ENCODE measurements at regions not wholly inside any gene's neighbourhood (a gene's known extent, or its start where the extent isn't known, plus 50 kb on each side); places are given as distances from the start of the nearest gene placed in this dataset.

DNA sequence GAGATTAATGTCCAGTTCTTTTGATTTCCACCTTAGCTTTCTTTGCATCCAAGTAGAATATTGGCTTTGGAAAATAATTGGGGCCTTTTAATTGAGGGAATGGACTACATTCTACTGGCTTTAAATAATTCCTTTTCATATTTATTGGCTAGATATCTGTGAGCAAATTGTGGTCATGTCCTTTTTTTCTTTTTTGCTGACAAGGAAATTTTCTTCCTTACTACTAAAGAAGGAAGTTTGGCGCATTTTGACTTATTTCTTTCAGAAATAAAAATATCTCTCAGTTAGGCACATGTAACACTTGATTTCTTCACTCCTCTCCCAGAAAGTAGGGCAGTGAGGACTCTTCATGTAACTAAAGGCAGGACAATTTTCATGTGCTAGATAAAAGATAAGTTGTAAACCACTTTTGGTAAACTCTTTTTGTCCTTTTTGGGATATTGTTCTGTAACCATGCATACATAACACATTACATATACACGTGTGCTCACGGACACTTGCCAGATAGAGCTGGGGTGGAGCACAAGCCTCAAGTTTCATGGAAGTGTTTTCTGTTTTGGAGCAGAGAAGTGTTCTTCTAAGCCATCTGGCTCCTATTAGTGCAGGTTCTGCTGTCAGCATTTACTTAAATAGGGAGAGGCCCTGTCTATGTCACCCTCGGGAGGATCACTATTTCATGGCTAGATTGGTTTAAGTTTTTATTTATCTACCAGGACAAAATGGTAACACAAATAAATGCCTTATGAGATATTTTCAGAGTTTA, 85.1 kb upstream of the LRIG3 start:
- Histone ChIP-seq H3K27me3 (ENCODE audit: control insufficient read depth, low read length) (no peaks in the 10 kb centered on the region), H3K79me2 (ENCODE audit: control insufficient read depth, low read length) (no peaks in the 10 kb centered on the region), H4K20me1 (ENCODE audit: control insufficient read depth, insufficient read depth, low read depth, low read length) (no peaks in the 10 kb centered on the region), H3F3A (ENCODE audit: control insufficient read depth, insufficient read depth) (no peaks in the 10 kb centered on the region), H3K4me2 (ENCODE audit: low read length) (no peak overlapping the region), H3K4me1 (ENCODE audit: control insufficient read depth, low read length) (no peaks in the 10 kb centered on the region), H3K27ac (ENCODE audit: low read depth, low read length) (no peak overlapping the region), H3K36me3 (ENCODE audit: control insufficient read depth, low read length) (no peaks in the 10 kb centered on the region), H3K9me2 (replicated peaks; ENCODE audit: control insufficient read depth, low read length) (no peaks in the 10 kb centered on the region), H3K4me3 (ENCODE audit: low read length) (no peak overlapping the region), H3K9me3 (ENCODE audit: control insufficient read depth, insufficient read depth, low read length) (no peaks in the 10 kb centered on the region)
- TF ChIP-seq, protein P1, sequence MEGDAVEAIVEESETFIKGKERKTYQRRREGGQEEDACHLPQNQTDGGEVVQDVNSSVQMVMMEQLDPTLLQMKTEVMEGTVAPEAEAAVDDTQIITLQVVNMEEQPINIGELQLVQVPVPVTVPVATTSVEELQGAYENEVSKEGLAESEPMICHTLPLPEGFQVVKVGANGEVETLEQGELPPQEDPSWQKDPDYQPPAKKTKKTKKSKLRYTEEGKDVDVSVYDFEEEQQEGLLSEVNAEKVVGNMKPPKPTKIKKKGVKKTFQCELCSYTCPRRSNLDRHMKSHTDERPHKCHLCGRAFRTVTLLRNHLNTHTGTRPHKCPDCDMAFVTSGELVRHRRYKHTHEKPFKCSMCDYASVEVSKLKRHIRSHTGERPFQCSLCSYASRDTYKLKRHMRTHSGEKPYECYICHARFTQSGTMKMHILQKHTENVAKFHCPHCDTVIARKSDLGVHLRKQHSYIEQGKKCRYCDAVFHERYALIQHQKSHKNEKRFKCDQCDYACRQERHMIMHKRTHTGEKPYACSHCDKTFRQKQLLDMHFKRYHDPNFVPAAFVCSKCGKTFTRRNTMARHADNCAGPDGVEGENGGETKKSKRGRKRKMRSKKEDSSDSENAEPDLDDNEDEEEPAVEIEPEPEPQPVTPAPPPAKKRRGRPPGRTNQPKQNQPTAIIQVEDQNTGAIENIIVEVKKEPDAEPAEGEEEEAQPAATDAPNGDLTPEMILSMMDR (IDR thresholded peaks at IDR 0.05; ENCODE audit: low read depth, low read length, poor library complexity, severe bottlenecking) = no peak
- no peak for TF ChIP-seq EZH2phosphoT487 (IDR thresholded peaks at IDR 0.05; ENCODE audit: borderline replicate concordance, low read length)

DNA sequence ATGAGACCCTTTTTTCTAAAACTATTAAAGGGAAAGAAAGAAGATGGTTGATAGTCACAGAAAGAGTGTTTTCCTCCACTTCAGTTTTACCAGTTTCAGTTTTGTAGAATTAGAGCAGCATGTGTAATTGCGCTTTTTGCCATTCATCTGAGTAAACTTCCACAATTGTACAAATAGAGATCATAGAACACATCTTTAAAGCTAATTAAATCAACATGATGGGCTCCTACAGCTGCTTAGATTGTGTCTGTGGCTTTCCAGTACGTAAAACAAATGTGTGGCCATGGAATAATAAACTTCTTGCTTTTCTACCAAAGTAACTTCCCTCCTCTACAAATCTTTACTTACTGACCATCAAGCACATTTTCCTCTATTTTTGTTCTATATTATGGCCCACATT, 84.2 kb upstream of the LRIG3 start:
- no peak overlapping the region for H3K4me3 ChIP-seq (ENCODE audit: low read length)
- no peaks in the 10 kb centered on the region for H3K36me3 ChIP-seq (ENCODE audit: control insufficient read depth, low read length)
- no peak overlapping the region for H3K27ac ChIP-seq (ENCODE audit: low read depth, low read length)
- no peaks in the 10 kb centered on the region for H3K4me1 ChIP-seq (ENCODE audit: control insufficient read depth, low read length)
- H3F3A ChIP-seq (ENCODE audit: control insufficient read depth, insufficient read depth) = no peaks in the 10 kb centered on the region
- TF ChIP-seq, protein P1 (IDR thresholded peaks at IDR 0.05; ENCODE audit: low read depth, low read length, poor library complexity, severe bottlenecking) = no peak
- no peak for TF ChIP-seq EZH2phosphoT487 (IDR thresholded peaks at IDR 0.05; ENCODE audit: borderline replicate concordance, low read length)
- H4K20me1 ChIP-seq (ENCODE audit: control insufficient read depth, insufficient read depth, low read depth, low read length) = no peaks in the 10 kb centered on the region
- no peaks in the 10 kb centered on the region for H3K27me3 ChIP-seq (ENCODE audit: control insufficient read depth, low read length)
- H3K9me3 ChIP-seq (ENCODE audit: control insufficient read depth, insufficient read depth, low read length) = no peaks in the 10 kb centered on the region
- no peak overlapping the region for H3K4me2 ChIP-seq (ENCODE audit: low read length)
- H3K79me2 ChIP-seq (ENCODE audit: control insufficient read depth, low read length) = no peaks in the 10 kb centered on the region
- no peaks in the 10 kb centered on the region for H3K9me2 ChIP-seq (replicated peaks; ENCODE audit: control insufficient read depth, low read length)

DNA sequence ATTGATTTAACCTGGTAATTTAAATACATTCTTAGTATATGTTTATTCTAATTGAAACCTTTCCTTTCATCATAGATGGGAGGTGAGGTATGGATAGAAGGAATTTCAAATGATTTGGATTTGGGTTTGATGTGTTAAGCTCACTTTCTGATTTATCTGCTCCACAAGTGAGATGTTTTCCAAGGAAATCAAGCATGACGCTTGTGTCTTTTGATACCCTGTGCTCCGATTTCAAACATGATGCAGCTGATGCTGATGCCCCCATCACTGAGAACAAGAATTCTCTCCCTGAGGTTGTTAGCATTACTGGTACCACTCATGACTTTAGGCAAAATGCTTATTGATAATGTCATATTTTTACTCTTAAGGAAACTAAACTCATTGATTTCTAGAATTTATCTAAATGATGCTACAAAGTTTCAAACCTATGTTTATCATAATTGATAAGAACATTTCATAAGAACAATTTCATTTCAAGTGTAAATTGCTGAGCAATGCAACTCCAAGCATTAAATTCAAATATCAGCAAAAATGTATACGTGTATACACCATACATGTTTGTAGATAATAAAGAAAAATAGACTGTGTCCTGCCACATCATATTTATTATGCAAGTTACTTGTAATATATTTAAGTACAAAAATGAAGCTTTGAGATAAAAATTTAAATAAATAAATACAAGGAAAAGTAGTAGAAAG, 75.5 kb upstream of the LRIG3 start:
- H3K27ac ChIP-seq (ENCODE audit: low read depth, low read length) = no peak overlapping the region
- H3K36me3 ChIP-seq (ENCODE audit: control insufficient read depth, low read length) = no peaks in the 10 kb centered on the region
- TF ChIP-seq EZH2phosphoT487 (IDR thresholded peaks at IDR 0.05; ENCODE audit: borderline replicate concordance, low read length) = no peak
- TF ChIP-seq, protein P1 (IDR thresholded peaks at IDR 0.05; ENCODE audit: low read depth, low read length, poor library complexity, severe bottlenecking) = no peak
- H3K4me2 ChIP-seq (ENCODE audit: low read length) = no peak overlapping the region
- no peaks in the 10 kb centered on the region for H3K27me3 ChIP-seq (ENCODE audit: control insufficient read depth, low read length)
- H3K4me3 ChIP-seq (ENCODE audit: low read length) = no peak overlapping the region
- no peaks in the 10 kb centered on the region for H4K20me1 ChIP-seq (ENCODE audit: control insufficient read depth, insufficient read depth, low read depth, low read length)
- H3K9me3 ChIP-seq (ENCODE audit: control insufficient read depth, insufficient read depth, low read length) = no peaks in the 10 kb centered on the region
- H3F3A ChIP-seq (ENCODE audit: control insufficient read depth, insufficient read depth) = no peaks in the 10 kb centered on the region
- H3K4me1 ChIP-seq (ENCODE audit: control insufficient read depth, low read length) = no peaks in the 10 kb centered on the region
- no peaks in the 10 kb centered on the region for H3K9me2 ChIP-seq (replicated peaks; ENCODE audit: control insufficient read depth, low read length)
- H3K79me2 ChIP-seq (ENCODE audit: control insufficient read depth, low read length) = no peaks in the 10 kb centered on the region
